Loucy (cell line): ENCODE measurements at regions not wholly inside any gene's neighbourhood (a gene's known extent, or its start where the extent isn't known, plus 50 kb on each side); places are given as distances from the start of the nearest gene placed in this dataset.

Experiments used
- H2AFZ ChIP-seq: fragments of 200-600 bp; sonication (generic); 2 replicates; pipeline ENCODE4 v1.6.0; 2016; ENCODE audit warnings: antibody characterized with exemption, mild to moderate bottlenecking, low read length, moderate library complexity
- H3F3A ChIP-seq: fragments of 200-600 bp; 2 replicates; pipeline ENCODE4 v1.6.0; 2016; ENCODE audit warnings: antibody characterized with exemption, low read depth, mild to moderate bottlenecking
- H3K27me3 ChIP-seq: fragments of 200-600 bp; sonication (generic); 2 replicates; pipeline ENCODE4 v1.6.1; 2014; ENCODE audit warnings: low read length, mild to moderate bottlenecking; ENCODE audit not compliant: insufficient read depth, poor library complexity, severe bottlenecking
- H3K36me3 ChIP-seq: fragments of 200-600 bp; sonication (generic); 2 replicates; pipeline ENCODE4 v1.6.1; 2016; ENCODE audit warnings: low read length; ENCODE audit not compliant: insufficient read depth
- H3K4me1 ChIP-seq: fragments of 200-600 bp; sonication (generic); 2 replicates; pipeline ENCODE4 v1.5.1; 2014; ENCODE audit warnings: low read length, mild to moderate bottlenecking; ENCODE audit not compliant: insufficient read depth, poor library complexity, severe bottlenecking
- H3K4me2 ChIP-seq: fragments of 200-600 bp; sonication (generic); 2 replicates; pipeline ENCODE4 v1.6.0; 2014; ENCODE audit warnings: antibody characterized with exemption, low read length, low read depth, mild to moderate bottlenecking; ENCODE audit not compliant: poor library complexity, severe bottlenecking
- H3K4me3 ChIP-seq: fragments of 200-600 bp; sonication (generic); 2 replicates; pipeline ENCODE4 v1.5.1; 2014; ENCODE audit warnings: low read length, mild to moderate bottlenecking, mixed read lengths; ENCODE audit not compliant: poor library complexity, severe bottlenecking
- H3K79me2 ChIP-seq: fragments of 200-600 bp; sonication (generic); 2 replicates; pipeline ENCODE4 v1.6.1; 2014; ENCODE audit warnings: low read length; ENCODE audit not compliant: insufficient read depth
- H3K9ac ChIP-seq: fragments of 200-600 bp; sonication (generic); 2 replicates; pipeline ENCODE4 v1.6.0; 2014; ENCODE audit warnings: mild to moderate bottlenecking, low read depth, low read length, moderate library complexity; ENCODE audit not compliant: poor library complexity, severe bottlenecking
- H3K9me2 ChIP-seq: fragments of 200-600 bp; sonication (generic); replicated peaks from 2 replicates; pipeline ENCODE4 v1.6.1; 2016; ENCODE audit warnings: low read depth, low read length, mixed read lengths
- H3K9me3 ChIP-seq: fragments of 200-600 bp; sonication (generic); 2 replicates; pipeline ENCODE4 v1.6.1; 2014; ENCODE audit warnings: mild to moderate bottlenecking, antibody characterized with exemption, low read length, low read depth; ENCODE audit not compliant: insufficient read depth
- H4K20me1 ChIP-seq: fragments of 200-600 bp; sonication (generic); 2 replicates; pipeline ENCODE4 v1.6.0; 2014; ENCODE audit warnings: antibody characterized with exemption, low read length, mild to moderate bottlenecking; ENCODE audit not compliant: insufficient read depth, poor library complexity, severe bottlenecking
- CTCF ChIP-seq: fragments of 200-600 bp; sonication (generic); conservative IDR thresholded peaks from 2 replicates; pipeline ENCODE4 v1.5.1; 2014; ENCODE audit warnings: mild to moderate bottlenecking, antibody characterized with exemption, low read length
- EZH2phosphoT487 ChIP-seq: fragments of 200-600 bp; IDR thresholded peaks from 2 replicates; pipeline ENCODE4 v1.6.1; 2018; ENCODE audit warnings: antibody characterized with exemption, mild to moderate bottlenecking, moderate library complexity, borderline replicate concordance

DNA sequence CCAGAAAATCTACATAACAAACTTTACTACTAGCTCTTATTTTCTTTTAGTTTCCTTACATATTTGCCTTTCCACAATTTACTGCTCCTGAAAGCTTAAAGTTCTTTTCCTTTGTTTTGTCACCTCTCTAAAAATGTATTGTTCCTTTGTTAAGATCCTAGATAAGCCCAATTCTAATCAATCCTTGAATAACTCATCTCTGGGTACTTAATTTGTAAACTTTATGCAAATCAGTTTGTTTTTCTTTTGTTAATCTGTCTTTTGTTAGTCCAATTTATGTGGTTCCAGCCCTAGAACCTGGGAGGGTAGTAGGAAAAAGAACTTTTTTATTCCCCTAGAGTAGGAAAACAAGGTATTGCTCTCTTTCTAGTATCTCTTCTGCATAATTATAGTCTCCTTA, 444.7 kb downstream of the PCDH10 start:
- Histone ChIP-seq H3F3A (no peaks in the 10 kb centered on the region), H3K9me2 (no peaks in the 10 kb centered on the region), H3K27me3 (no peaks in the 10 kb centered on the region), H3K9me3 (no peaks in the 10 kb centered on the region), H3K9ac (no peak overlapping the region), H4K20me1 (no peaks in the 10 kb centered on the region), H3K79me2 (no peaks in the 10 kb centered on the region), H3K4me3 (no peak overlapping the region), H3K36me3 (no peaks in the 10 kb centered on the region), H2AFZ (no peak overlapping the region; the same call in 1 of the 2 replicates), H3K4me2 (no peak overlapping the region), H3K4me1 (no peaks in the 10 kb centered on the region)
- TF ChIP-seq EZH2phosphoT487 (no peak), CTCF (no peak)

DNA sequence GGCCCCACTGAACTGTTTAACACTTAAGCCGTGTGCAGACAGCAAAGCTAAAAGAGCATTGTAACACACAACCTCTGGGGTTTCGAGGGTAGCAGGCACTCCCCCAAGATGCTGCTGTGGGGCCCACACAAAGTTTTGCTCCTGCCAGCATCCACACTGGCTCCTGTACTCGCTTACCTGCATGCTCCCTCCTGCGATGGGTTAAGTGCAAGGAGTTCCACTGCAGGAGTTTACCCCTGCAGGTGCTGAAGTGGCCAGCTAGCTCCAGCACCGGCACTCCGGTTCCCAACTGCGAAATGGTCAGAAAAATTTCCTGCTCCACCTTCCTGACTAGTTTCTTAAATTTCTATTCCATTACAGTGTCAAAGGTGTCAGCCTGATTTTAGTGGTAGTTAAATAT, 443.5 kb downstream of the PCDH10 start:
- Histone ChIP-seq H4K20me1 (no peaks in the 10 kb centered on the region), H3K9me3 (no peaks in the 10 kb centered on the region), H3K27me3 (no peaks in the 10 kb centered on the region), H3K9ac (no peak overlapping the region), H3F3A (no peaks in the 10 kb centered on the region), H3K4me3 (no peak overlapping the region), H3K4me1 (no peaks in the 10 kb centered on the region), H3K4me2 (no peak overlapping the region), H3K9me2 (no peaks in the 10 kb centered on the region), H3K36me3 (no peaks in the 10 kb centered on the region), H2AFZ (no peak overlapping the region), H3K79me2 (no peaks in the 10 kb centered on the region)
- TF ChIP-seq CTCF (no peak), EZH2phosphoT487 (no peak)

- Histone ChIP-seq H3F3A (no peaks in the 10 kb centered on the region), H3K4me3 (no peak overlapping the region), H3K9me3 (no peaks in the 10 kb centered on the region), H3K36me3 (no peaks in the 10 kb centered on the region), H2AFZ (no peak overlapping the region), H3K9me2 (no peaks in the 10 kb centered on the region), H3K79me2 (no peaks in the 10 kb centered on the region), H3K4me2 (no peak overlapping the region), H3K27me3 (no peaks in the 10 kb centered on the region), H3K9ac (no peak overlapping the region), H3K4me1 (no peaks in the 10 kb centered on the region), H4K20me1 (no peaks in the 10 kb centered on the region)
- no peak for TF ChIP-seq CTCF
- no peak for TF ChIP-seq EZH2phosphoT487
Observed at GRCh38 chr4:133592106-133592505, 443.0 kb downstream of the PCDH10 start.
